ENCODE measurements at regions not wholly inside any gene's neighbourhood (a gene's known extent, or its start where the extent isn't known, plus 50 kb on each side); places are given as distances from the start of the nearest gene placed in this dataset.

GRCh38 chr4:17204908-17205307 lies 306.5 kb upstream of the LDB2 start:
- TF ChIP-seq ZNF274 (IDR thresholded peaks at IDR 0.05; ENCODE audit: low read depth, low read length) (no peak), SUZ12 (IDR thresholded peaks at IDR 0.05; ENCODE audit: extremely low read depth, insufficient read depth, insufficient read length) (no peak), YY1 (IDR thresholded peaks at IDR 0.05; ENCODE audit: insufficient read depth, insufficient read length) (no peak)
